GM12872 (cell line): ENCODE measurements at regions not wholly inside any gene's neighbourhood (a gene's known extent, or its start where the extent isn't known, plus 50 kb on each side); places are given as distances from the start of the nearest gene placed in this dataset.

Experiments
- TF ChIP-seq, protein P1 (sequence below): IDR thresholded peaks from 3 replicates; pipeline ENCODE4 v1.5.1; 2011; ENCODE audit warnings: low read depth, mild to moderate bottlenecking, low read length, moderate library complexity; ENCODE audit not compliant: insufficient read depth

- TF ChIP-seq, protein P1, sequence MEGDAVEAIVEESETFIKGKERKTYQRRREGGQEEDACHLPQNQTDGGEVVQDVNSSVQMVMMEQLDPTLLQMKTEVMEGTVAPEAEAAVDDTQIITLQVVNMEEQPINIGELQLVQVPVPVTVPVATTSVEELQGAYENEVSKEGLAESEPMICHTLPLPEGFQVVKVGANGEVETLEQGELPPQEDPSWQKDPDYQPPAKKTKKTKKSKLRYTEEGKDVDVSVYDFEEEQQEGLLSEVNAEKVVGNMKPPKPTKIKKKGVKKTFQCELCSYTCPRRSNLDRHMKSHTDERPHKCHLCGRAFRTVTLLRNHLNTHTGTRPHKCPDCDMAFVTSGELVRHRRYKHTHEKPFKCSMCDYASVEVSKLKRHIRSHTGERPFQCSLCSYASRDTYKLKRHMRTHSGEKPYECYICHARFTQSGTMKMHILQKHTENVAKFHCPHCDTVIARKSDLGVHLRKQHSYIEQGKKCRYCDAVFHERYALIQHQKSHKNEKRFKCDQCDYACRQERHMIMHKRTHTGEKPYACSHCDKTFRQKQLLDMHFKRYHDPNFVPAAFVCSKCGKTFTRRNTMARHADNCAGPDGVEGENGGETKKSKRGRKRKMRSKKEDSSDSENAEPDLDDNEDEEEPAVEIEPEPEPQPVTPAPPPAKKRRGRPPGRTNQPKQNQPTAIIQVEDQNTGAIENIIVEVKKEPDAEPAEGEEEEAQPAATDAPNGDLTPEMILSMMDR = no peak
Measured at GRCh38 chr13:75091718-75092117, 390.3 kb downstream of the TBC1D4 start.

DNA sequence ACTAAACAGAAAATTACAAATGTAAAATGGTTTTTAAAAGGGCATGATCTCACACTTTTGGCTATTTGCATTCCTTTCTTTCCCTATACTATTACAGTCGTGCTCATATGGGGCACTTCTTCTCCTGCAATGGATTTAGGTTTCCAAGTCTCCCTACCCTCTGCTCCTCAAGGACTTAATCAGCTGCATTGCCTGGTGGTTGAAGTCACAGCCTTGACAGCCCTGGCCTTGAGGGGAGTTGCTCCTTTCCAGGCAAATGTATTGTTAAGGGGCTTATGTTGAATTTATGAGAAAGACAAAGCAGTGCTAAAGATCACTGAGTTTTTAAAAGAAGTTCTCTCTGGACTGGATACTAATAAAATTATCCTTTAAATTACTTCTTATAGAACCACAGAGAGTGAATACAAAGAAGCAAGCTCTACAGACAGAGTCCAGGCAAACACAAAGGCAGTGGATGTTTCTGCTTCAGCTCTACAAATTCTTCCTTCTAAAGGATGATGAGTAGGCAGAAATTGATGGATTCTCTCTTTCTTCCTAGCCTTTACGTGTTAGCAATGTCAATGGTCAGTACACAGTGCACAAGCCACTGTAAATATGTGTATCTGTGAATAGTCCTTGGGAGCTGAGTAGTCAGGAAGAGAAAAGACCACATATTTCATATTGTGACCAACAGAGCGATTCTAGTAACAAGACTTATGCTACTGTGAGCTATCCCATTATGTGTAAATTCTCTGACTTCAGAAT is 390.9 kb downstream of the TBC1D4 start:
- TF ChIP-seq, protein P1 = no peak

- TF ChIP-seq, protein P1 = no peak
Measured at GRCh38 chr13:75088915-75089314, 393.1 kb downstream of the TBC1D4 start.

- TF ChIP-seq, protein P1 = no peak
Measured at GRCh38 chr13:75079226-75079625, 402.7 kb downstream of the TBC1D4 start.

DNA sequence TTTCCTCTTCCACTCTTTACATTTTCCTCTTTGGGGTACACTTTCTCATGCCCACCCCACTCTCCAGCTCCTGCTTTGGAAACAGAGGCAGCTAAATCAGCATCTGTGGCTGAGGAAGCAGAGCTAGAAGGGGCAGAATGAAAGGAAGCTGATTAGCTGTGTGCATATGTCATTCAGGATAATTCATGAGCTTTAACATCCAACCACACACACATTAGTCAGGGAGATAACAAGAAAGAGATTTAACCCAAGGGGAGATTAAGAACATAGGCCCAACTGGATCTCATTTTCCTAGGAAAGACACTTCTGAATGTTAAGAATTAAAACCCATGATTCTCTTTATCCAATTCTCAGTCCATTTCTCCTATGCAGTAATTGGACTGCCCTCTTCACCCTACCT is 405.5 kb downstream of the TBC1D4 start:
- TF ChIP-seq, protein P1 = no peak

DNA sequence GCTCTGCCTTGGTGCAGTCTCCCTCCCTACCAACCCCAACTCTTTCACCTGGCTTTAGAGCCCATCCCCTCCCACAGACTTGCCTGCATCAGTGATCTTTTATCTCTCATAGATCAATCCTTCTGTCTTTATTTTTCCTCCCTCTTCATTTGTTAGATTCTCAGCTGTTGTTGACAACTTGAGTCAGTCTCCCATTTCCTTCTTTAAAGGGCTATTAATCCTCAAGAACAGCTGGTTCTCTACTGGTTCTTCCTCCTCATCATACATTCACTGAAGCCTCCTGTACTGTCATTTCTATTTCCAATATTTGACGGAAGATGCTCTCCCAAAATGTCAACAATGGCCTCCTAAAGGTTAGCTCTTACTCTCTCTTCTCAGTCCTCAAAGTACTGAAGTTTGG is 408.2 kb downstream of the TBC1D4 start:
- TF ChIP-seq, protein P1 = no peak

DNA sequence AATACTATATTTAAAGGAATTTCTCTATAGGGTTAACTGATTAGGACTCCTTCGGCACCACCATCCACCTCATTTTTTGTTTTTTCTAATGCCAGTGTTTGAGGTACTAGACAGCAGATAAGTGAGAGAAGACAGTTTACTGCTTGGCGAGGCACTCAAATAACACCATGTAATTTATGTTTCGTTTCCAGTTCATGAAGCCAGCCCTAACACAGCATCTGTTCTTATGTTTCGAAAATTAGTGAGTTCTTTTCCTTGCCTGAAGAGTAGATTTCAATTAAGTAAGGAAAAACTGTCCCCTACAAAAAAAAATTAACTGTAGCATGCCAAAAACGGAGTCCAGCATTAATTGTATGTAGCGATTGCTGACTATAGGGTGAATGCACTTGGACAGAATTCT is 409.1 kb downstream of the TBC1D4 start:
- TF ChIP-seq, protein P1 = no peak

- TF ChIP-seq, protein P1 = no peak
Measured at GRCh38 chr13:75072368-75072767, 409.6 kb downstream of the TBC1D4 start.
